PFSK-1 (cell line): ENCODE measurements at regions not wholly inside any gene's neighbourhood (a gene's known extent, or its start where the extent isn't known, plus 50 kb on each side); places are given as distances from the start of the nearest gene placed in this dataset.

Experiments
- FOXP2 ChIP-seq: optimal IDR thresholded peaks from 2 replicates; pipeline ENCODE3; 2011; ENCODE audit warnings: borderline replicate concordance, control low read depth, inconsistent platforms; ENCODE audit not compliant: insufficient read depth; ENCODE audit errors: extremely low read length, extremely low read depth
- POLR2AphosphoS5 ChIP-seq: IDR thresholded peaks from 2 replicates; pipeline ENCODE4 v1.6.1; 2012; ENCODE audit warnings: low read depth, mild to moderate bottlenecking, control low read depth, low read length, moderate library complexity
- SIN3A ChIP-seq: IDR thresholded peaks from 2 replicates; pipeline ENCODE4 v1.6.1; 2012; ENCODE audit warnings: mild to moderate bottlenecking, low read length, moderate library complexity, borderline replicate concordance; ENCODE audit not compliant: insufficient read depth
- TAF1 ChIP-seq: IDR thresholded peaks from 2 replicates; pipeline ENCODE4 v1.6.1; 2012; ENCODE audit warnings: low read length, control low read depth, borderline replicate concordance; ENCODE audit not compliant: insufficient read depth
- TF ChIP-seq, protein P1 (sequence below), 2 experiments: IDR thresholded peaks; 2 replicates each; pipeline versions ENCODE4 v1.6.1 to v1.8.0; 2011 to 2012; ENCODE audit warnings: low read depth in 2 of 2, low read length in 2 of 2, control low read depth in 1 of 2, inconsistent platforms in 1 of 2, mild to moderate bottlenecking in 1 of 2, moderate library complexity in 1 of 2; ENCODE audit not compliant: insufficient read depth in 1 of 2

DNA sequence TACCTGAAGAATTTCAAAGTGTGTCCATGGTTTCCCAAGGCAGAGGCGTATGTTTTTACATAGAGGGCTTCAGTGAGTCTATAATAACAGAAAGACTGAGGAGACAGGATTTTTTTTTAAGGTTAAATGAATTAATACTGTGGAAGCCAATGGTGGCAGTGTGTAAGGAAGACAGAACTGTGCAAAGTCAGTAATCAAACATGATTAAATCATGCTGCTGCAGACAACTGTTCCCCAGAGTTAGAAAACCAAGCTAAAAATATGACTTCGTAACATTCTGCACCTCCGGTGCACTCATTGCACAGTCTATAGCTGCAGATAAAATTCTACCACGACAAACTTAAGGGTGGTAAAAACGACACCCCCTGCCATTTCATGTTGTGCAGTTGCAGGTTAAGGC is 309.6 kb upstream of the TRIB2 start:
- TF ChIP-seq TAF1 (no peak), POLR2AphosphoS5 (no peak), SIN3A (no peak), FOXP2 (no peak)
- TF ChIP-seq, protein P1, sequence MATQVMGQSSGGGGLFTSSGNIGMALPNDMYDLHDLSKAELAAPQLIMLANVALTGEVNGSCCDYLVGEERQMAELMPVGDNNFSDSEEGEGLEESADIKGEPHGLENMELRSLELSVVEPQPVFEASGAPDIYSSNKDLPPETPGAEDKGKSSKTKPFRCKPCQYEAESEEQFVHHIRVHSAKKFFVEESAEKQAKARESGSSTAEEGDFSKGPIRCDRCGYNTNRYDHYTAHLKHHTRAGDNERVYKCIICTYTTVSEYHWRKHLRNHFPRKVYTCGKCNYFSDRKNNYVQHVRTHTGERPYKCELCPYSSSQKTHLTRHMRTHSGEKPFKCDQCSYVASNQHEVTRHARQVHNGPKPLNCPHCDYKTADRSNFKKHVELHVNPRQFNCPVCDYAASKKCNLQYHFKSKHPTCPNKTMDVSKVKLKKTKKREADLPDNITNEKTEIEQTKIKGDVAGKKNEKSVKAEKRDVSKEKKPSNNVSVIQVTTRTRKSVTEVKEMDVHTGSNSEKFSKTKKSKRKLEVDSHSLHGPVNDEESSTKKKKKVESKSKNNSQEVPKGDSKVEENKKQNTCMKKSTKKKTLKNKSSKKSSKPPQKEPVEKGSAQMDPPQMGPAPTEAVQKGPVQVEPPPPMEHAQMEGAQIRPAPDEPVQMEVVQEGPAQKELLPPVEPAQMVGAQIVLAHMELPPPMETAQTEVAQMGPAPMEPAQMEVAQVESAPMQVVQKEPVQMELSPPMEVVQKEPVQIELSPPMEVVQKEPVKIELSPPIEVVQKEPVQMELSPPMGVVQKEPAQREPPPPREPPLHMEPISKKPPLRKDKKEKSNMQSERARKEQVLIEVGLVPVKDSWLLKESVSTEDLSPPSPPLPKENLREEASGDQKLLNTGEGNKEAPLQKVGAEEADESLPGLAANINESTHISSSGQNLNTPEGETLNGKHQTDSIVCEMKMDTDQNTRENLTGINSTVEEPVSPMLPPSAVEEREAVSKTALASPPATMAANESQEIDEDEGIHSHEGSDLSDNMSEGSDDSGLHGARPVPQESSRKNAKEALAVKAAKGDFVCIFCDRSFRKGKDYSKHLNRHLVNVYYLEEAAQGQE (IDR thresholded peaks at IDR 0.05; ENCODE audit: insufficient read depth in 1 of 2, low read depth in 2 of 2, low read length in 2 of 2): no peak
